COLO829 (cell line): ENCODE measurements at regions not wholly inside any gene's neighbourhood (a gene's known extent, or its start where the extent isn't known, plus 50 kb on each side); places are given as distances from the start of the nearest gene placed in this dataset.
"Not testable (repeated sequence)": the region's sequence is repeated elsewhere in the genome, so short reads cannot be mapped to it uniquely, and the experiment has no call there.

Experiments used
- DNase-seq: peaks from one replicate; pipeline ENCODE4 v3.0.0; 2012; ENCODE audit warnings: low spot score

DNA sequence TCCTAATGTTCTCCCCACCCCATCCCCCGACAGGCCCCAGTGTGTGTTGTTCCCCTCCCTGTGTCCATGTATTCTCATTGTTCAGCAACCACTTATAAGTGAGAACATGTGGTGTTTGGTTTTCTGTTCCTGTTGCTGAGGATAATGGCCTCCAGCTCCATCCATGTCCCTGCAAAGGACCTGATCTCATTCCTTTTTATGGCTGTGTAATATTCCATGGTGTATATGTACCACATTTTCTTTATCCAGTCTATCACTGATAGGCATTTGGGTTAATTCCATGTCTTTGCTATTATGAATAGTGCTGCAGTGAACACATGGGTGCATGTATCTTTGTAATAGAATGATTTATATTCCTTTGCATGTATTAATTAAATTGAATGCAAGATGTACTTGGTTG, 104.8 kb upstream of the WIPF3 start:
- not testable (repeated sequence) for DNase-seq

DNA sequence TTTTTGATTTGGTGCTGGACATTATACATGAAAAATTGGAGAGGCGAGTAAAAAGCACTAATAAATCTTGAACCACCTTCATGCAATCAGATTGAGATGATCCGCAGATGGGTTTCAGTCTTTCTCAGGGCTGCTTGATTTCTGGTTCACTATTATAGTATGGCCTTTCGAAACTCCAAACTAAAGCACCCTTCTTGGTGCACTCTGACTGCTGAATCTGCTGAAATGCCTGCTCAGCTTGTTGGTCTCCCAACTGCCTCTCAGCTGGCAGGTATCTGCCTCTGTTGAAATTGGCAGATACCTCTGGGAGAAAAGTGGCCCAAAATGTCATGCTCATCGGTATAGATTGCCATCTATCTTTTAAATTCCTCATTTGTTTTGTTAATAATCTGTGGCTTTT, 102.5 kb upstream of the WIPF3 start:
- not testable (repeated sequence) for DNase-seq

DNA sequence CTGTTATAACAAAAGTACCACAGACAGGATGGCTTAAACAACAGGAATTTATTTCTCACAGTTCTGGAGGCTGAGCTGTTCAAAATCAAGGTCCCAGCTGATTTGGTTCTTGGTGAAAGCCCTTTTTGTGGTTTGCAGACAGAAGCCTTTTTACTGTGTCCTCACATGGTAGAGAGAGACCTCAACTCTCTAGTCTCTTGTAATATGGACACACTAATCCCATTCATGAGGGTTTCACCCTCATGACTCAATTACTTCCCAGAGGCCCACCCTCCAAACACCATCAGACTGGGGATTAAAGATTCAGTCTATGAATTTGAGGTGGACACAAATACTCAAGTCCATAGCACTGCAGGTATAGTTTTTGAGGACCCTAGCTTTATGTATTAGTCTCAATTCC, 97.3 kb upstream of the WIPF3 start:
- DNase-seq, result peak; percentile 64

DNA sequence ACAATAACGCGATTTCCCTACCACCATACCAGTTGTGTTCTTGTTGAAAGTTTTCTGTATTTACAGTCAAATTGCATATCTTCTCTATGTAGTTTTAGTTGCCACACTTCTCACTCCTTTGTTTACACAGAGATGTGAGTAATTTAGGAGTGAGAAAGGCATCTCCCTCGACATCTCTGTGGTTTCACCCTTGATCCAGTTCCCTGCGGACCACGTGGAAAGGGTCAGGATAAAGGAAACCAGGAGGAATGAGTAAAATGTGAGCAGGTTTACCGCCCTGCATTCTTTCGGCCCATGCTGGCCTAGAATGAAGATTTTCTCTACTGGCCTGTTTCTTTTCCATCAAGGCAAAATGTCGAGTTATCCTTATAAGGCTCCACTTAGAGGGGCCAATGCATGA, 83.2 kb upstream of the WIPF3 start:
- not testable (repeated sequence) for DNase-seq

DNA sequence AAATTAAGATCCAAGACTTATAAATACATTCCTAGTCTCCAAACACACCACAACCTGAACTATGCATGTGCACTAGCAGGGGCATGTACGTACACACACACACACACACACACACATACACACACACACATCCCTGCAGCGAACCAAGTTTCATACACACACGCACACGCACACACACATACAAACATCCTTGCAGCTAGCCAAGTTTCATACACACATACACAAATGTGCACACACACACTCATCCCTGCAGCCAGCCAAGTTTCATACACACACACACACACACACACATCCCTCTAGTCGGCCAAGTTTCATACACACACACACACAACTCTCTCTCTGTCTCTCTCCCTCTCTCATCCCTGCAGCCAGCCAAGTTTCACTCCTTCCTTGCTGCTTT, 82.7 kb upstream of the WIPF3 start:
- no peak for DNase-seq

DNA sequence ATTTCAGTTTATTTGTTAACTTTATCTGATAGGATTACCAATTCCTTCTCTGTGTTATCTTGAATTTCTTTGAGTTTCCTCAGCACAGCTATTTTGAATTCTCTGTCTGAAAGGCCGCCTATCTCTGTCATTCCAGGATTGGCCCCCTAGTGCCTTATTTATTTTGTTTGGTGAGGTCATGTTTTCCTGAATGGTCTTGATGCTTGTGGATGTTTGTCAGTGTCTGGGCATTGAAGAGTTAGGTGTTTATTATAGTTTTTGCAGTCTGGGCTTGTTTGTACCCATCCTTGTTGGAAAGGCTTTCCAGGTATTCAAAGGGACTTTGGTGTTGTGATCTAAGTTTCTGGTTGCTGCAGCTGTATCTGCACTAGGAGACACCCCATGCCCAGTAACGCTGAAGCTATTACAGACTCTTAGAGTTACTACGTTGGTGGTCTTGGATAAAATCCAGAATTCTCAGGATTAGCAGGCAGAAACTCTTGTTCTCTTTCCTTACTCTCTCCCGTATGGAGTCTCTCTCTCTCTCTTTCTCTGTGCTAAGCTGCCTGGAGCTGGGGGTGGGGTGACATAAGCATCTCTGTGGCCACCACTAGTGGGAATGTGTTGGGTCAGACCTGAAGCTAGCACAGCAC, 76.7 kb upstream of the WIPF3 start:
- DNase-seq, result not testable (repeated sequence)

DNA sequence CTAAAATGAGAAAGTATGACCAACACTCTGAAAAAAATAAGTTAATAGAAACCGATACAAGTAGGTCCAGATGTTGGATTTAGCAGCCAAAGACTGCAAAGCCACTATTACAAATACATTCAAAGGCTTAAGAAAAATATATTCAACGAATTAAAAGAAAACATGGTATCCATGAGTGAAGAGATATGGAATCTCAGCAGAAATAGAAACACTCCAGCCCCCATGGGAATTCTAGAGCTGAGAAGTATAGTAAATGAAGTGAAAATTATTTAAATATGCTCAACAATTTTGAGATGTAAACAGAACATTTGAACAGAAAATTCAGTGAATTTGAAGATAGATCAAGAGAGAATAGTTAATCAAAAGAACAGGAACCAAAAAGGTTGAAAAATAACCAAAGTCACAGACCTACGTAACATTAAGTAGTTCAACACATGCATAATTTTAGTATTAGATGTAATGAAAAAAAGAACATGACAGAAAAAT, 72.0 kb upstream of the WIPF3 start:
- no peak for DNase-seq

DNA sequence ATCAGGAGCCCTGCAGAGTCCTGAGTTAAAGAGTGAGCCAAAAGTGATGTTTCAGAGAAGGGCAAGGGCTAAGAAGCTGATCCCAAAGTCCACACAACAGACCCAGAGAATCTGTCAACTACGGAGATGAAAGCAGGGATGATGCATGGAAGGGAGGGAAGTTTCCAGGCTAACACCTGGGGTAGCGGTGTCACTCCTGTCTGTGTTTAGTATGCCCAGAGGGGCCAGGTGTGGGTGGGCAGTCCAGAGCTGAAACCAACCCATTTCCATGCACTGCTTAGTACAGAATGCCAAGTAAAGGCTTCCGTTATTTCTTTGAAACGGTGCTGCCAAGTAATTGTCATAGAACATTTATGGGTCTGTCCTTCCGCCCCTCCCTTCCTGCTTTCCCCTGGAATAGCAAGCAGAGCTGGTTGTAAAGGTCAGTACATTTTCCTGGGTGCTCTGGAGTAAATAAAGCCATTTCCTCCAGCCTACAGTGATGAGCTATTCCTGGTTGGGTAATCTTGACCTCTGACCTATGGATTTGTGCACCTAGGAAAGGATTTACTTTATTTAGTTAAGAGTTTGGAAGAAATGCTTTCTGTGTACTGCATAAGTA, 58.6 kb upstream of the WIPF3 start:
- not testable (repeated sequence) for DNase-seq

DNA sequence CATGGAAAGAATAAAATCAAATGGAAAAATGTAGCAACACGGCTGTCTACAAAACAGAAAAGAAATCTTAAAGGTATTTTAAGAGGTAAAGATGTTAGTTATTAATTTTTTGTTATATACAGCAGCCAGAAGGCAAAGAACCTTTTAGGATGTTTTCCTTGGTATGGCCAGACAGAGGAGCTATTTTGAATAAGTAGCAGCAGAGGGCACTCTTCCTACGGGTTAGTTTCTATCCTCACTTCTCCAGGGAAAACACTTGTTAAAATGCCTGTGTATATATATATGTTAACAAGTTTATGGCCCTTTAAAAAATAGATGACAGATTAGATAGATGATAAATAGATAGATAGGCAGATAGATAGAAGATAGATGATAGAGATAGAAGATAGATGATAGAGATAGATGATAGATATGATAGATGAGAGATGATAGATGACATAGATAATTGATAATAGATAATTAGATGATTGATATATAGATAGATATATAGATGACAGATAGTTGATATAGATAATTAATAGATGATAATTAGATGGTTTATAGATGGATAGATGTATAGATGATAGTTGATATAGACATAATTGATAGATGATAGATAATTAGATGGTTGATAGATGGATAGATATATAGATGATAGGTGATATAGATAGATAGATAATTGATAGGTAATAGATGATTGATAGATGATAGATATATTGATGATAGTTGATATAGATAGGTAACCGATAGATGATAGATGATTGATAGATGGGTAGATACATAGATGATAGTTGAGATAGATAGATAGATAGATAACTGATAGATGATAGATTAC, 57.8 kb upstream of the WIPF3 start:
- peak; percentile 45 for DNase-seq

DNA sequence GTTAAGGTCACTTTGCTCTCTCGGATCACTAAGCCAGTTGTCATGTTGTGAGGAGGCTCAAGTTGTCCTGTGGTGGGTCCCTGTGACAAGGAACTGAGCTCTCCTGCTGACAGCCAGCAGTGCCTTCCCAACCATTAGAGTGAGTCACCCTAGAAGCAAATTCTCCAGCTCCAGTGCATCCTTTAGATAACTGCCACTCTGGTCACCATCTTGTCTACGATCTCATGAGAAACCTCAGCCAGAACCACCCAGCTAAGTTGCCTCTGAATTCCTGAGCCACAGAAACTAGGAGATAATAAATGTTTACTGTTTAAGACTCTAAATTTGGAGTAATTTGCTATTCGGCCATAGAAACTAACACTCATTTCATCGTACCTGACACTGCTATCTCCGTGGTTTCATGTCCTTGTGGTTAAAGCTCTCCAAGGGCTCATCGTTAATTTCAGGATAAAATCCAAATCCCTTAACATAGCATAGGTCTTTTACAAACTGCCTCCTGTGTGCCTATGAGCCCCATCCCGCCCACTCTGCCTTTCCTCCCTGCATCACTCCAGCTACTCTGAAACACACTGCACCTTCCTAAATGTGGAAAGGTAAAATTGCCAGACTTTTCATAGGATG, 56.5 kb upstream of the WIPF3 start:
- DNase-seq, result no peak

DNA sequence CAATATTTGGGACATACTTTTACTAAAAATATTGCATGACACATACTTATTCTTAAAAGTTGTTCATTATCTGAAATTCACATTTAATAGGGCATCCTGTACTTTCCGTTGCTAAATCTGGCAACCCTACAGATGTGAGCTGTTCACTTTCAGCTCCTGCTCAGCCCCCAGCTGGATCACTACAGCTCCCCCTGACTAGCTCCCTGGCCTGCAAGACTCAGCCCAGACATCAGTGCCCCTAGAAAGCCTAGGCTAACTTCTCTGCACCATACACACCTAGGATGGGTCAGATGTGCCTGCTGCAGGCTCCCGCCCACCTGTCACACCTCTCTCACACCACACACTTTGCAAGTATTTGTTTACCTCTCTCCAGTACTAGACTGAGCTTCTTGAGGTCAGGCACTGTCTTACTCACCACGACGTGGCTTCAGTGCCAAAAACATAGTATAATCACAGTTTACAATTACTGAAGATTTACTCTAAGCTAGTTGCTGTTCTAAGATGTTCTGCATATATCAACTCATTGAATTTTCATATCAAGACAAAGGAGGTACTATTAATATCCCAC, 55.9 kb upstream of the WIPF3 start:
- not testable (repeated sequence) for DNase-seq

DNA sequence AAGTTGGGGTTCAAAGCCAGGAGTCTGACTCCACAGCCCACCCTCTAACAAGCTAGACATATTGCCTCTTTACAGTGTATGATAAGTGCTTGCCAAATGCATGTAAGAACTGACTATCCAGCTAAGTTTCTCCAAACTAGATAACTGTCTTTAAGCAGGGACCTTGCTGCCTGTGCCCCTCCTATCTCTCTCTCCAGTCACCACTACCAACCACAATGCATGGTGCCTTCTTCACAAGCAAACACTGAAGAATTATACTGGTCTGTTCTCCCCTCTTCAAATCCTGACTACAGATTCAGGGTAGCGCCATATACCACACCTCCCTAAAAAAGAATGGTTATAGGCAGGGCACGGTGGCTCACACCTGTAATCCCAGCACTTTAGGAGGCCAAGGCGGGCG, 55.3 kb upstream of the WIPF3 start:
- DNase-seq, result not testable (repeated sequence)

DNA sequence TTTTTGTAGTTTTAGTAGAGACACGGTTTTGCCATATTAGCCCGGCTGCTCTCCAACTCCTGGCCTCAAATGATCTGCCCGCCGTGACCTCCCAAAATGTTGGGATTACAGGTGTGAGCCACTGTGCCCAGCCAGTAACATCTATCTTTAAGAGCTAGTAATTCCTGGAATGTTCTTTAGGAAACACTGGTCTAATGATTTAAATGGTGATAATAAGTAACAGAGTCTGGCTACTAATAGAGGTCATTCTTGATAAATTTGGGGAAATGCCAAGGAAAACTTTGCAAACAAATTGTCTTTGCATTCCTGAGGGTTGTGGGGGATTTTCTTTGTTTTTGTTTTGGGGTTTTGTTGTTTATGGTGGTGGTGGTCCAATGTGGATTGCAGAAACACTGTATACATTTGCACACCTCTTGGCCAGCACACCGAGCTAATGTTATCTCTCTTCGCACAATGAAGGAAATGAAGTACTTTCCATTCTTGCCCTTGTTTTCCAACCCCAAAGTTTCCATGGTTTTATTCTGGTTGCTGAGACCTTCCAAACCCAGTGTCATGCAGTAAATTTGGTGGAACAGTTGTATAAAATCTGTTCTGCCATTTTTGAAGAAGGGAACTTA, 51.3 kb upstream of the WIPF3 start:
- no peak for DNase-seq
